WTC11 (cell line): ENCODE measurements at regions not wholly inside any gene's neighbourhood (a gene's known extent, or its start where the extent isn't known, plus 50 kb on each side); places are given as distances from the start of the nearest gene placed in this dataset.
A peak's percentile ranks its signal among the peaks of the same experiment; 100 is the strongest.

Experiments used
- ATAC-seq: fragments of 200-7000 bp; cut with Tn5 transposase; 2 replicates; pipeline ENCODE4 v1.10.0; 2021; ENCODE audit warnings: mild to moderate bottlenecking, moderate library complexity
- CTCF ChIA-PET: fragments of 300-600 bp; sonication (Branson Sonifier 250); formaldehyde crosslinking; loops from one replicate; lab custom pipeline; 2021; ENCODE audit warnings: antibody characterized with exemption; lab: Charles Lee
- POLR2A ChIA-PET: fragments of 350-600 bp; sonication (Branson Sonifier 250); formaldehyde crosslinking; loops from one replicate; lab custom pipeline; 2021; ENCODE audit warnings: antibody characterized with exemption; lab: Charles Lee
- DNase-seq: peaks from one replicate; pipeline ENCODE4 v3.0.0; 2021; ENCODE audit warnings: low spot score
- H3K27ac Mint-ChIP-seq: 2 replicates; pipeline ENCODE4 v1.8.0; 2021; ENCODE audit warnings: mixed read lengths
- H3K27me3 Mint-ChIP-seq: 2 replicates; pipeline ENCODE4 v1.8.0; 2021; ENCODE audit warnings: low read depth, mild to moderate bottlenecking, moderate library complexity, mixed read lengths
- H3K36me3 Mint-ChIP-seq: 2 replicates; pipeline ENCODE4 v1.8.0; 2021; ENCODE audit warnings: mixed read lengths
- H3K4me1 Mint-ChIP-seq: 2 replicates; pipeline ENCODE4 v1.8.0; 2022; ENCODE audit warnings: mixed read lengths
- H3K4me3 Mint-ChIP-seq: 2 replicates; pipeline ENCODE4 v1.8.0; 2021; ENCODE audit warnings: mild to moderate bottlenecking, moderate library complexity, mixed read lengths
- H3K9me3 Mint-ChIP-seq: 2 replicates; pipeline ENCODE4 v1.8.0; 2021; ENCODE audit warnings: mixed read lengths
- ARID4B ChIP-seq: sonication (generic); formaldehyde crosslinking; IDR thresholded peaks from 2 replicates; pipeline ENCODE4 v1.8.0; 2023; ENCODE audit warnings: missing genetic modification reagents, mild to moderate bottlenecking, borderline replicate concordance
- ATF1 ChIP-seq: sonication (generic); formaldehyde crosslinking; IDR thresholded peaks from 2 replicates; pipeline ENCODE4 v1.8.1; 2023; ENCODE audit warnings: mild to moderate bottlenecking, moderate library complexity, missing genetic modification reagents
- E2F1 ChIP-seq: sonication (generic); formaldehyde crosslinking; IDR thresholded peaks from 2 replicates; pipeline ENCODE4 v1.8.0; 2022; ENCODE audit warnings: mild to moderate bottlenecking, missing genetic modification reagents
- ELF4 ChIP-seq: sonication (generic); formaldehyde crosslinking; IDR thresholded peaks from 2 replicates; pipeline ENCODE4 v1.8.1; 2022; ENCODE audit warnings: low read depth, mild to moderate bottlenecking, moderate library complexity, missing genetic modification reagents
- GABPB1 ChIP-seq: sonication (generic); formaldehyde crosslinking; IDR thresholded peaks from 2 replicates; pipeline ENCODE4 v1.8.1; 2023; ENCODE audit warnings: mild to moderate bottlenecking, missing genetic modification reagents
- IRF2 ChIP-seq: sonication (generic); formaldehyde crosslinking; IDR thresholded peaks from 2 replicates; pipeline ENCODE4 v1.8.0; 2022; ENCODE audit warnings: low read depth, missing genetic modification reagents, borderline replicate concordance
- KAT7 ChIP-seq: sonication (generic); formaldehyde crosslinking; IDR thresholded peaks from 2 replicates; pipeline ENCODE4 v1.8.1; 2023; ENCODE audit warnings: missing genetic modification reagents, mild to moderate bottlenecking, borderline replicate concordance
- MAX ChIP-seq: sonication (generic); formaldehyde crosslinking; IDR thresholded peaks from 2 replicates; pipeline ENCODE4 v1.8.0; 2022; ENCODE audit warnings: mild to moderate bottlenecking, missing genetic modification reagents
- MXD4 ChIP-seq: fragments of 250-450 bp; sonication (Bioruptor Pico); IDR thresholded peaks from 2 replicates; pipeline ENCODE4 v1.8.0; 2021; ENCODE audit warnings: mild to moderate bottlenecking, moderate library complexity, borderline replicate concordance
- NR1H2 ChIP-seq: sonication (generic); formaldehyde crosslinking; IDR thresholded peaks from 2 replicates; pipeline ENCODE4 v1.9.0; 2021; ENCODE audit warnings: mild to moderate bottlenecking, moderate library complexity, missing genetic modification reagents
- NR3C1 ChIP-seq: sonication (generic); formaldehyde crosslinking; conservative IDR thresholded peaks from 2 replicates; pipeline ENCODE4 v1.8.1; 2023; ENCODE audit warnings: low read depth, mild to moderate bottlenecking, missing genetic modification reagents
- OVOL2 ChIP-seq: fragments of 250-450 bp; sonication (Bioruptor Pico); IDR thresholded peaks from 2 replicates; pipeline ENCODE4 v1.9.0; 2021; ENCODE audit warnings: mild to moderate bottlenecking, borderline replicate concordance
- SMAD4 ChIP-seq: sonication (generic); formaldehyde crosslinking; IDR thresholded peaks from 2 replicates; pipeline ENCODE4 v1.8.0; 2022; ENCODE audit warnings: mild to moderate bottlenecking, missing genetic modification reagents
- USF1 ChIP-seq: sonication (generic); formaldehyde crosslinking; IDR thresholded peaks from 2 replicates; pipeline ENCODE4 v1.8.0; 2022; ENCODE audit warnings: mild to moderate bottlenecking, missing genetic modification reagents
- USF2 ChIP-seq: sonication (generic); formaldehyde crosslinking; IDR thresholded peaks from 2 replicates; pipeline ENCODE4 v1.8.1; 2023; ENCODE audit warnings: mild to moderate bottlenecking, missing genetic modification reagents, moderate library complexity
- ZNF281 ChIP-seq: sonication (generic); formaldehyde crosslinking; IDR thresholded peaks from 2 replicates; pipeline ENCODE4 v1.8.0; 2023; ENCODE audit warnings: mild to moderate bottlenecking, missing genetic modification reagents
- ZNF396 ChIP-seq: fragments of 250-450 bp; sonication (Bioruptor Pico); IDR thresholded peaks from 2 replicates; pipeline ENCODE4 v1.8.0; 2021; ENCODE audit warnings: mild to moderate bottlenecking, moderate library complexity, borderline replicate concordance
- ZNF425 ChIP-seq: fragments of 250-450 bp; sonication (Bioruptor Pico); conservative IDR thresholded peaks from 2 replicates; pipeline ENCODE4 v1.9.0; 2021; ENCODE audit warnings: mild to moderate bottlenecking
- ZSCAN18 ChIP-seq: fragments of 250-450 bp; sonication (Bioruptor Pico); IDR thresholded peaks from 2 replicates; pipeline ENCODE4 v2.1.2; 2022; ENCODE audit warnings: mild to moderate bottlenecking, moderate library complexity

- no peak for DNase-seq
- no peaks in the 10 kb centered on the region for H3K36me3 Mint-ChIP-seq
- POLR2A ChIA-PET = no interaction called here
- CTCF ChIA-PET = no interaction called here
- H3K27me3 Mint-ChIP-seq = no peaks in the 10 kb centered on the region
- H3K9me3 Mint-ChIP-seq = no peaks in the 10 kb centered on the region
- H3K4me3 Mint-ChIP-seq = no peak overlapping the region
- H3K27ac Mint-ChIP-seq = no peak overlapping the region
- peak; percentile 67 for ATAC-seq
- H3K4me1 Mint-ChIP-seq = peaks cover 25% of the 10 kb centered on the region
- TF ChIP-seq ELF4 (CRISPR knock-in tag) = no peak
- no peak for TF ChIP-seq ZNF281 (CRISPR knock-in tag)
- TF ChIP-seq USF2 = peak; percentile 84
- TF ChIP-seq NR1H2 (CRISPR knock-in tag) = no peak
- no peak for TF ChIP-seq GABPB1
- no peak for TF ChIP-seq ARID4B (CRISPR knock-in tag)
- peak; percentile 71 for TF ChIP-seq USF1 (CRISPR knock-in tag)
- TF ChIP-seq IRF2 = no peak
- no peak for TF ChIP-seq ZNF396 (CRISPR knock-in tag)
- TF ChIP-seq, all 79 proteins: peak for 2
Observed at GRCh38 chr13:106416645-106417044, 118.8 kb downstream of the EFNB2 start.

- ChIA-PET POLR2A (no interaction called here), CTCF (no interaction called here)
- Mint-ChIP-seq H3K27me3 (no peaks in the 10 kb centered on the region), H3K36me3 (no peaks in the 10 kb centered on the region), H3K4me1 (peaks cover 25% of the 10 kb centered on the region), H3K9me3 (no peaks in the 10 kb centered on the region), H3K27ac (no peak overlapping the region), H3K4me3 (no peak overlapping the region)
- DNase-seq = no peak
- no peak for ATAC-seq
- TF ChIP-seq OVOL2 (CRISPR knock-in tag) (no peak), E2F1 (CRISPR knock-in tag) (no peak), NR3C1 (CRISPR knock-in tag) (no peak), KAT7 (CRISPR knock-in tag) (no peak)
Observed at GRCh38 chr13:106415971-106416370, 119.5 kb downstream of the EFNB2 start.

- H3K27me3 Mint-ChIP-seq = no peaks in the 10 kb centered on the region
- no peak overlapping the region for H3K27ac Mint-ChIP-seq
- no peaks in the 10 kb centered on the region for H3K9me3 Mint-ChIP-seq
- H3K4me3 Mint-ChIP-seq = no peak overlapping the region
- H3K36me3 Mint-ChIP-seq = no peaks in the 10 kb centered on the region
- POLR2A ChIA-PET = no interaction called here
- DNase-seq = no peak
- CTCF ChIA-PET = no interaction called here
- H3K4me1 Mint-ChIP-seq = peaks cover 20% of the 10 kb centered on the region
- ATAC-seq = no peak
- no peak for TF ChIP-seq ZNF425 (CRISPR knock-in tag)
- TF ChIP-seq ATF1 (CRISPR knock-in tag) = no peak
- no peak for TF ChIP-seq SMAD4 (CRISPR knock-in tag)
- TF ChIP-seq MAX (CRISPR knock-in tag) = no peak
- TF ChIP-seq ZSCAN18 (CRISPR knock-in tag) = no peak
- no peak for TF ChIP-seq MXD4 (CRISPR knock-in tag)
Observed at GRCh38 chr13:106415442-106415841, 120.0 kb downstream of the EFNB2 start.
